ENCODE measurements at regions not wholly inside any gene's neighbourhood (a gene's known extent, or its start where the extent isn't known, plus 50 kb on each side); places are given as distances from the start of the nearest gene placed in this dataset.

- no peak for DNase-seq (ENCODE audit: low read depth in 1 of 2, low spot score in 1 of 2)
- TF ChIP-seq REST (IDR thresholded peaks at IDR 0.05; ENCODE audit: insufficient replicate concordance, low read depth) (no peak), GABPA (IDR thresholded peaks at IDR 0.05; ENCODE audit: low read depth) (no peak), CTCF (IDR thresholded peaks at IDR 0.05; ENCODE audit: insufficient read depth, low read length) (no peak), SPI1 (IDR thresholded peaks at IDR 0.05; ENCODE audit: borderline replicate concordance, low read depth) (no peak), POLR2AphosphoS5 (IDR thresholded peaks at IDR 0.05; ENCODE audit: low read depth) (no peak)
- no peak overlapping the region for H3K27ac ChIP-seq (replicated peaks)
Observed at GRCh38 chr12:58066296-58066695, 124.9 kb downstream of the ATP23 start.

GRCh38 chr12:58067610-58068387 is 126.4 kb downstream of the ATP23 start:
- Histone ChIP-seq H3K4me3 (replicated peaks; ENCODE audit: insufficient read depth, low read length) (no peak overlapping the region), H3K27ac (replicated peaks) (no peak overlapping the region), H3K27me3 (ENCODE audit: insufficient read depth, poor library complexity, severe bottlenecking) (no peaks in the 10 kb centered on the region)
- no peak for TF ChIP-seq SPI1 (IDR thresholded peaks at IDR 0.05; ENCODE audit: borderline replicate concordance, low read depth)
- no peak for TF ChIP-seq POLR2AphosphoS5 (IDR thresholded peaks at IDR 0.05; ENCODE audit: low read depth)
- TF ChIP-seq CTCF (IDR thresholded peaks at IDR 0.05; ENCODE audit: insufficient read depth, low read length): no peak
- TF ChIP-seq GABPA (IDR thresholded peaks at IDR 0.05; ENCODE audit: low read depth): no peak
- no peak for TF ChIP-seq REST (IDR thresholded peaks at IDR 0.05; ENCODE audit: insufficient replicate concordance, low read depth)
- no peak for DNase-seq (ENCODE audit: low read depth in 1 of 2, low spot score in 1 of 2)

More at GRCh38 chr12:58066296-58066695, 124.9 kb downstream of the ATP23 start:
- Histone ChIP-seq H3K27me3 (ENCODE audit: insufficient read depth, poor library complexity, severe bottlenecking) (no peaks in the 10 kb centered on the region), H3K4me3 (replicated peaks; ENCODE audit: insufficient read depth, low read length) (no peak overlapping the region)

- Histone ChIP-seq H3K27ac (replicated peaks) (no peak overlapping the region), H3K4me3 (replicated peaks; ENCODE audit: insufficient read depth, low read length) (no peak overlapping the region), H3K27me3 (ENCODE audit: insufficient read depth, poor library complexity, severe bottlenecking) (no peaks in the 10 kb centered on the region)
- DNase-seq (ENCODE audit: low read depth in 1 of 2, low spot score in 1 of 2): no peak
- TF ChIP-seq POLR2AphosphoS5 (IDR thresholded peaks at IDR 0.05; ENCODE audit: low read depth): no peak
Observed at GRCh38 chr12:58068706-58069105, 127.3 kb downstream of the ATP23 start.

- DNase-seq (ENCODE audit: low read depth in 1 of 2, low spot score in 1 of 2): peak; percentile 14 to 20
- Histone ChIP-seq H3K27me3 (ENCODE audit: insufficient read depth, poor library complexity, severe bottlenecking) (no peaks in the 10 kb centered on the region), H3K4me3 (replicated peaks; ENCODE audit: insufficient read depth, low read length) (no peak overlapping the region), H3K27ac (replicated peaks) (peak overlapping the region; percentile 16)
- TF ChIP-seq REST (IDR thresholded peaks at IDR 0.05; ENCODE audit: insufficient replicate concordance, low read depth) (no peak), POLR2AphosphoS5 (IDR thresholded peaks at IDR 0.05; ENCODE audit: low read depth) (no peak), CTCF (IDR thresholded peaks at IDR 0.05; ENCODE audit: insufficient read depth, low read length) (no peak), SPI1 (IDR thresholded peaks at IDR 0.05; ENCODE audit: borderline replicate concordance, low read depth) (no peak), GABPA (IDR thresholded peaks at IDR 0.05; ENCODE audit: low read depth) (no peak)
Observed at GRCh38 chr12:58069268-58069963, 128.0 kb downstream of the ATP23 start.

All from HL-60 (cell line).